ENCODE measurements at regions not wholly inside any gene's neighbourhood (a gene's known extent, or its start where the extent isn't known, plus 50 kb on each side); places are given as distances from the start of the nearest gene placed in this dataset.

GRCh38 chr14:97137705-97138104 lies 340.5 kb downstream of the VRK1 start:
- Histone ChIP-seq H4K20me1 (ENCODE audit: insufficient read depth, low read length) (no peaks in the 10 kb centered on the region), H3K18ac (ENCODE audit: low read depth, low read length) (no peak overlapping the region), H4K5ac (ENCODE audit: low read depth, low read length) (no peak overlapping the region), H2AK5ac (ENCODE audit: low read depth, low read length) (no peak overlapping the region), H3K4me1 (ENCODE audit: control insufficient read depth, insufficient read depth, low read length) (no peaks in the 10 kb centered on the region), H2BK15ac (ENCODE audit: low read depth, low read length) (no peak overlapping the region), H2BK20ac (ENCODE audit: low read depth, low read length) (no peak overlapping the region), H3K56ac (ENCODE audit: extremely low read depth, insufficient read depth, low read length) (no peak overlapping the region), H3K4me3 (ENCODE audit: insufficient read depth, low read depth, low read length) (no peak overlapping the region), H3K79me1 (ENCODE audit: low read depth in 1 of 2, low read length in 2 of 2) (no peaks in the 10 kb centered on the region), H3K36me3 (ENCODE audit: control insufficient read depth, insufficient read depth, low read length) (no peaks in the 10 kb centered on the region), H3K9me1 (ENCODE audit: insufficient read depth, low read length) (no peaks in the 10 kb centered on the region), H4K91ac (ENCODE audit: insufficient read depth, low read depth, low read length) (no peak overlapping the region), H3K9ac (ENCODE audit: low read depth, low read length) (no peak overlapping the region), H3K9me3 (ENCODE audit: control insufficient read depth, insufficient read depth, low read length) (peaks cover 20% of the 10 kb centered on the region), H3K4me2 (ENCODE audit: low read depth, low read length) (no peak overlapping the region), H3K23ac (ENCODE audit: low read depth, low read length) (no peak overlapping the region), H3K27me3 (ENCODE audit: control insufficient read depth, insufficient read depth, low read length) (no peaks in the 10 kb centered on the region), H2AK9ac (replicated peaks; ENCODE audit: low read depth, low read length, poor library complexity) (no peak overlapping the region), H3K27ac (ENCODE audit: insufficient read depth, low read length) (no peak overlapping the region), H4K8ac (ENCODE audit: low read depth in 2 of 2, low read length in 2 of 2) (no peak overlapping the region), H2AFZ (replicated peaks; ENCODE audit: low read length, poor library complexity) (no peak overlapping the region), H2BK5ac (ENCODE audit: low read depth, low read length, poor library complexity, severe bottlenecking) (no peak overlapping the region), H3K14ac (replicated peaks; ENCODE audit: low read depth, low read length) (no peak overlapping the region), H3K4ac (ENCODE audit: low read depth, low read length) (no peak overlapping the region), H2BK120ac (ENCODE audit: low read depth, low read length) (no peak overlapping the region)
- in situ Hi-C loops (cut with MboI; ENCODE audit: low sequenced_read_pairs) (no loop called here), intact Hi-C loops (cut with micrococcal nuclease) (no loop called here), dilution Hi-C loops (cut with HindIII; ENCODE audit: low sequenced_read_pairs, unreplicated experiment) (no loop called here)
- POLR2A ChIA-PET (ENCODE audit: unreplicated experiment), result no interaction called here
- 37% methylated on average over 3 of the region's 7 CpGs; no CpG with 5 or more reads in 1 of the 2 experiments for WGBS, 2 experiments (ENCODE audit: extremely low coverage in 2 of 2, insufficient read length in 1 of 2)
- BruUV-seq (replicated peaks), result no TSS peak
- TF ChIP-seq SMC3 (IDR thresholded peaks at IDR 0.05; ENCODE audit: low read depth, low read length), result no peak
- no peak for TF ChIP-seq CEBPB (IDR thresholded peaks at IDR 0.05; ENCODE audit: low read depth, low read length)
- TF ChIP-seq NFE2L2 (IDR thresholded peaks at IDR 0.05; ENCODE audit: low read depth, low read length), result no peak
- no peak for TF ChIP-seq CHD1 (IDR thresholded peaks at IDR 0.05; ENCODE audit: low read depth, low read length)
- TF ChIP-seq MAZ (IDR thresholded peaks at IDR 0.05; ENCODE audit: borderline replicate concordance, low read depth, low read length), result no peak
- no peak for TF ChIP-seq RCOR1 (IDR thresholded peaks at IDR 0.05; ENCODE audit: insufficient replicate concordance, low read length)
- no peak for TF ChIP-seq RFX5 (IDR thresholded peaks at IDR 0.05; ENCODE audit: low read depth, low read length)
- no peak for TF ChIP-seq RAD21 (IDR thresholded peaks at IDR 0.05; ENCODE audit: low read length)
- no peak for TF ChIP-seq FOS (IDR thresholded peaks at IDR 0.05; ENCODE audit: low read depth, low read length)
- no peak for TF ChIP-seq USF2 (IDR thresholded peaks at IDR 0.05; ENCODE audit: low read depth, low read length)
- TF ChIP-seq POLR2A (IDR thresholded peaks at IDR 0.05; ENCODE audit: low read depth, low read length), result no peak
- TF ChIP-seq MAFK (IDR thresholded peaks at IDR 0.05; ENCODE audit: low read depth, low read length), result no peak
- ATAC-seq (ENCODE audit: low read depth), result no peak
- CTCF ChIA-PET, result no interaction called here
- no peak for DNase-seq

All from IMR-90 (cell line).